Smooth muscle cell (in vitro differentiated cells): ENCODE measurements at regions not wholly inside any gene's neighbourhood (a gene's known extent, or its start where the extent isn't known, plus 50 kb on each side); places are given as distances from the start of the nearest gene placed in this dataset.
"Not testable (repeated sequence)": the region's sequence is repeated elsewhere in the genome, so short reads cannot be mapped to it uniquely, and the experiment has no call there.

Source experiments
- DNase-seq: peaks from one replicate; lab custom pipeline; 2025; ENCODE audit not compliant: unreplicated experiment; lab: John Stamatoyannopoulos, UW
- H2AFZ ChIP-seq: fragments of 200-600 bp; sonication (generic); 2 replicates; pipeline ENCODE4 v1.6.0; 2016; ENCODE audit warnings: antibody characterized with exemption, low read depth, mild to moderate bottlenecking
- H3F3A ChIP-seq: fragments of 200-600 bp; sonication (generic); 2 replicates; pipeline ENCODE4 v1.6.0; 2017; ENCODE audit warnings: antibody characterized with exemption, low read depth
- H3K27ac ChIP-seq: fragments of 200-600 bp; sonication (generic); 2 replicates; pipeline ENCODE4 v1.5.1; 2016; ENCODE audit warnings: low read depth, mild to moderate bottlenecking
- H3K27me3 ChIP-seq: fragments of 200-600 bp; sonication (generic); 2 replicates; pipeline ENCODE4 v1.6.1; 2016; ENCODE audit warnings: low read depth, mild to moderate bottlenecking
- H3K36me3 ChIP-seq: fragments of 200-600 bp; sonication (generic); 2 replicates; pipeline ENCODE4 v1.5.1; 2016; ENCODE audit warnings: low read depth
- H3K4me1 ChIP-seq: fragments of 200-600 bp; sonication (generic); 2 replicates; pipeline ENCODE4 v1.5.1; 2016; ENCODE audit warnings: low read depth
- H3K4me2 ChIP-seq: fragments of 200-600 bp; sonication (generic); 2 replicates; pipeline ENCODE4 v1.6.0; 2016; ENCODE audit warnings: mild to moderate bottlenecking
- H3K4me3 ChIP-seq: fragments of 200-600 bp; sonication (generic); 2 replicates; pipeline ENCODE4 v1.5.1; 2016; ENCODE audit warnings: mild to moderate bottlenecking
- H3K79me2 ChIP-seq: fragments of 200-600 bp; sonication (generic); 2 replicates; pipeline ENCODE4 v1.6.0; 2016; ENCODE audit warnings: low read depth, mild to moderate bottlenecking
- H3K9ac ChIP-seq: fragments of 200-600 bp; sonication (generic); 2 replicates; pipeline ENCODE4 v1.6.0; 2016; ENCODE audit warnings: low read depth
- H3K9me3 ChIP-seq: fragments of 200-600 bp; sonication (generic); replicated peaks from 2 replicates; pipeline ENCODE4 v1.5.1; 2016; ENCODE audit warnings: low read depth
- H4K20me1 ChIP-seq: fragments of 200-600 bp; sonication (generic); 2 replicates; pipeline ENCODE4 v1.6.0; 2016; ENCODE audit warnings: low read depth
- CTCF ChIP-seq: fragments of 200-600 bp; sonication (generic); IDR thresholded peaks from 2 replicates; pipeline ENCODE4 v1.5.1; 2017; ENCODE audit warnings: borderline replicate concordance, mild to moderate bottlenecking, antibody characterized with exemption; ENCODE audit not compliant: insufficient read depth, poor library complexity, severe bottlenecking
- WGBS: methylation state at CpG from one replicate; pipeline ENCODE4 v1.1.7; 2016; ENCODE audit warnings: low lambda C conversion rate; 5-methylcytosine and 5-hydroxymethylcytosine counted together

- not testable (repeated sequence) for H3F3A ChIP-seq, H2AFZ ChIP-seq, H4K20me1 ChIP-seq, H3K4me2 ChIP-seq, H3K9ac ChIP-seq, DNase-seq, H3K4me1 ChIP-seq, H3K36me3 ChIP-seq, H3K79me2 ChIP-seq, H3K4me3 ChIP-seq, H3K27ac ChIP-seq, H3K27me3 ChIP-seq, H3K9me3 ChIP-seq
- 93% methylated on average over 7 of the region's 8 CpGs for WGBS
These were observed 914.7 kb downstream of the FOXD4L5 start for GRCh38 chr9:64370344-64370743.

- H3K36me3 ChIP-seq, H3K4me2 ChIP-seq: not testable (repeated sequence)
- WGBS, result 30% methylated on average over 7 of the region's 31 CpGs
These were observed 915.4 kb downstream of the FOXD4L5 start for GRCh38 chr9:64369644-64370043.

DNA sequence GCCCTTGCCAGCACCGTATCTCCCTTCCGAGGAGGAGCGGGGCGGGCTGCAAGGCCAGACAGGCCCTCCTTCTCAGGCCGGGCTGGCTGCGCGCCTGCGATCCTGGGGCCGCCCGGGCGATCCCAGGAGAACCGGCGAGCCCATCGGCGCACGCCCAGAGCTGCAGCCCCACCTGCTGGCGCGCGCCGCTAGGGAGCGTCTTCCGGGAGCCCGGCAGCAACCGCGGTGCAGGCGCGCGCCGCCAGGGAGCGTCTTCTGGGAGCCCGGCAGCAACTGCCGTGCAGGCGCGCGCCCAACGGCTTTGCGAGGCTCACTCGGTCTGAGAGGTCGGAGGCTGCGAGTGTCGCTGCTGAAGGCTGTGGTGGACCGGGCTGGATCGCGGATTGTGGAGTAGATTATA lies 915.9 kb downstream of the FOXD4L5 start:
- not testable (repeated sequence) for H3K4me2 ChIP-seq, H2AFZ ChIP-seq, H3K79me2 ChIP-seq, H3K4me3 ChIP-seq, H3K9me3 ChIP-seq, H3F3A ChIP-seq, H3K27me3 ChIP-seq, H3K36me3 ChIP-seq, H4K20me1 ChIP-seq, DNase-seq, H3K4me1 ChIP-seq, H3K9ac ChIP-seq, H3K27ac ChIP-seq
- peak; percentile 30 for TF ChIP-seq CTCF
- 21% methylated on average over 38 of the region's 44 CpGs for WGBS

More at GRCh38 chr9:64369644-64370043, 915.4 kb downstream of the FOXD4L5 start:
- not testable (repeated sequence) for H3K79me2 ChIP-seq, H3K9ac ChIP-seq, H3K9me3 ChIP-seq, H3K27me3 ChIP-seq, H4K20me1 ChIP-seq, H2AFZ ChIP-seq, DNase-seq, H3K4me3 ChIP-seq, H3K4me1 ChIP-seq, H3K27ac ChIP-seq, H3F3A ChIP-seq

DNA sequence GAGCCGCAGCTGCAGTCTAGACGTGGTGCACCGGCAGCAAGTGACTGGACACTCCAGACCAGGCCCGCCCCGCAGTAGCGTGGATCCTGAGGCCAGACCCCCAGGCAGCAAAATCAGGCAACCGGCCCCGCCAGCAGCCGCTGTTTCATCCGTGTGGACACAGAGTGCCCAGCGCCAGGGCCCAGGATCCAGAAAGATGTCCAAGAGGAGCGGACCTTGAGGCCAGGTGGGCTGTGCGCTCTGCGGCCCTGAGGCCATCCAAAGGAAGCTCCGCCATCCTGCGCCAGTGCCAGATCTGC lies 916.4 kb downstream of the FOXD4L5 start:
- not testable (repeated sequence) for H3K4me3 ChIP-seq, H3K4me2 ChIP-seq, H3K4me1 ChIP-seq, H3K27me3 ChIP-seq, H3K9ac ChIP-seq, H3K9me3 ChIP-seq, H2AFZ ChIP-seq, H4K20me1 ChIP-seq, H3F3A ChIP-seq, H3K27ac ChIP-seq, DNase-seq, H3K36me3 ChIP-seq, H3K79me2 ChIP-seq
- WGBS, result 81% methylated on average over 3 of the region's 16 CpGs

GRCh38 chr9:64367826-64368643 lies 917.0 kb downstream of the FOXD4L5 start:
- not testable (repeated sequence) for H3K9me3 ChIP-seq, H3F3A ChIP-seq, H3K4me2 ChIP-seq, DNase-seq, H3K36me3 ChIP-seq, H3K4me3 ChIP-seq, H3K27ac ChIP-seq, H3K79me2 ChIP-seq, H4K20me1 ChIP-seq, H3K4me1 ChIP-seq, H3K9ac ChIP-seq, H3K27me3 ChIP-seq, H2AFZ ChIP-seq
- 89% methylated on average over 36 of the region's 47 CpGs for WGBS
